Activated CD4-positive, alpha-beta T cell treated with anti-CD3 and anti-CD28 coated beads for 1 hour (primary cell): ENCODE measurements at regions not wholly inside any gene's neighbourhood (a gene's known extent, or its start where the extent isn't known, plus 50 kb on each side); places are given as distances from the start of the nearest gene placed in this dataset.
"Not testable (repeated sequence)": the region's sequence is repeated elsewhere in the genome, so short reads cannot be mapped to it uniquely, and the experiment has no call there.

Source experiments
- DNase-seq: peaks from one replicate; pipeline ENCODE4 v3.0.0-alpha.2; 2020

- not testable (repeated sequence) for DNase-seq
These were observed 350.7 kb upstream of the ADAMTS5 start for GRCh38 chr21:27317601-27318000.

- DNase-seq, result no peak
These were observed 348.5 kb upstream of the ADAMTS5 start for GRCh38 chr21:27315373-27315772.

GRCh38 chr21:27314131-27314530, 347.2 kb upstream of the ADAMTS5 start:
- DNase-seq, result no peak

- DNase-seq, result no peak
These were observed 340.2 kb upstream of the ADAMTS5 start for GRCh38 chr21:27306791-27307775.

- no peak for DNase-seq
These were observed 339.3 kb upstream of the ADAMTS5 start for GRCh38 chr21:27306206-27306605.

- no peak for DNase-seq
These were observed 334.3 kb upstream of the ADAMTS5 start for GRCh38 chr21:27301220-27301619.

GRCh38 chr21:27300770-27301169, 333.9 kb upstream of the ADAMTS5 start:
- DNase-seq, result no peak

- DNase-seq, result no peak
These were observed 331.6 kb upstream of the ADAMTS5 start for GRCh38 chr21:27298465-27298864.

GRCh38 chr21:27293239-27293638, 326.4 kb upstream of the ADAMTS5 start:
- no peak for DNase-seq

GRCh38 chr21:27292783-27293182, 325.9 kb upstream of the ADAMTS5 start:
- no peak for DNase-seq

- DNase-seq, result no peak
These were observed 325.3 kb upstream of the ADAMTS5 start for GRCh38 chr21:27292229-27292628.

GRCh38 chr21:27291006-27291405, 324.1 kb upstream of the ADAMTS5 start:
- no peak for DNase-seq

GRCh38 chr21:27290028-27290427, 323.1 kb upstream of the ADAMTS5 start:
- DNase-seq, result no peak

- DNase-seq, result no peak
These were observed 319.9 kb upstream of the ADAMTS5 start for GRCh38 chr21:27286760-27287159.

GRCh38 chr21:27277110-27277509, 310.2 kb upstream of the ADAMTS5 start:
- no peak for DNase-seq

- DNase-seq, result no peak
These were observed 308.5 kb upstream of the ADAMTS5 start for GRCh38 chr21:27275294-27275927.

- no peak for DNase-seq
These were observed 302.8 kb upstream of the ADAMTS5 start for GRCh38 chr21:27269644-27270043.

GRCh38 chr21:27268290-27268689, 301.4 kb upstream of the ADAMTS5 start:
- DNase-seq, result no peak

- DNase-seq, result no peak
These were observed 299.1 kb upstream of the ADAMTS5 start for GRCh38 chr21:27265949-27266348.

GRCh38 chr21:27265492-27265891, 298.6 kb upstream of the ADAMTS5 start:
- no peak for DNase-seq

- DNase-seq, result no peak
These were observed 294.8 kb upstream of the ADAMTS5 start for GRCh38 chr21:27261676-27262075.

GRCh38 chr21:27260728-27261127, 293.8 kb upstream of the ADAMTS5 start:
- DNase-seq, result no peak

- no peak for DNase-seq
These were observed 292.0 kb upstream of the ADAMTS5 start for GRCh38 chr21:27258742-27259448.
